ENCODE measurements at regions not wholly inside any gene's neighbourhood (a gene's known extent, or its start where the extent isn't known, plus 50 kb on each side); places are given as distances from the start of the nearest gene placed in this dataset.

DNA sequence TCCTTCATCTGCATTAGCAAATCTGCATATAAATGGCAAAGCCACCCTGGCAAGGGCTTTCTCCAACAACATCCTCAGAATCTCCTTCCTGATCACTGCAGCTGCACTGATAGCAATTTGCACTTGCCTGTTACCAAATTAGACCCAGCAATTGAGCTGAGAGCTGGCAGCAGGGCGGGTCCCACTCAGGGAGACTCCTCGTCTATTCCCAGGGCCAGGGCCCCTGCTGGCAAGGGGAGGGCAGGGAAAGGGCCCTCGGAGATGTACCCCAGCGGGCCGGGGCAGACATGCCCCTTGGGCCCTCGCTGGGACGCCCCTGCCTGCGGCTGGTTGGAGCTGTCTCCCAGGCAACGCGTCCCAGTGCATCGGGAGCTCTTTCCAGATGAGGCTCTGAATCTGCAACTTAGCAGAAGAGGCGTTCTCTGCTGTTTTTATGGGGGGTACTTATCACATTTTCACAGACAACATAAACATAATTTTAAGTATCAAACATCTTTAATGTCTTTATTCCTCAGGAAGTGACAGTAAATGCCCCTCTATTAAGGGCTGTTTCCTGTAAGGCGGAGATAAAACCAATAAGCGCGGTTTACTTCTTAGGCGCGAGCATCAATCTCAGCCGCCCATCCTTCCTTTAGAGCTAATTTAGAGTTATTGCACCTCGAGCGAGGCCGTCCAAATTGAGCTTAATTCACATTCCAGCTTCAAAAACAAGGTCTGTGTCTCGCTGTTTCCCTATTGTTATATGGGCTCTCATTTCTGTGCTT lies 249.0 kb upstream of the PPP2R2D start:
- no peak for DNase-seq (ENCODE audit: low spot score)

DNA sequence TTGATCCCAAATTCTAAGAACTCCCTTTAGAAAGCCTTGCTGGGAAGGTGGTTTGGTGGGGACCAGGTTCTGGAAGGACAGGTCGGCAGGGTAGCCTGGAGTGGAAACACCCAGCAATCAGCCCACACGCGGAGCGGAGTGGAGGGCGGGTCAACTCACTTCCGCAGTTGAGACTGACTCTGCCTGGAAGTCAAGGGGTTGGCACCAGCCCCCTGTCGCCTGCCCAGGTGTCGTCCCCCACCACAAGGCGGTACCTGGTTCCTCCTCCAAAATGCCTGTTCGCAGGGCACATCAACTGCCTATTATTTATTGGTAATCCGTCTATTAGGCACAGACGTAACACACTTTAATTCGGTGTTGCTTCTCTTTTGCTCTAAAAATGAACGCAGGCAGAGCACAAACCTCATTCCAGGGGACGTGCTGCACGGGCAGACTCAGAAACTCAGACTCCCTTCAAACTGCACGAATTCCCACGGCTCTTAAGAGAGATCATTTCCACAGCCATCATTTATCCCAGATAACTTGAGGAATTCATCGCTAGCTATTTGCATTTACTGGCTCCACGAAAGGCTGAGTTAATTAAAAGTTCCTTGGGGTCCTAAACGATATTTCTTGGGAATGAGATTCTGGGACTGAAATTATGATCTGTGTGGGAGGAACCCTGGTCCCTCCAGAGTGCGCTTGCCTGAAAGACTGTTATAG lies 248.2 kb upstream of the PPP2R2D start:
- DNase-seq (ENCODE audit: low spot score), result no peak

DNA sequence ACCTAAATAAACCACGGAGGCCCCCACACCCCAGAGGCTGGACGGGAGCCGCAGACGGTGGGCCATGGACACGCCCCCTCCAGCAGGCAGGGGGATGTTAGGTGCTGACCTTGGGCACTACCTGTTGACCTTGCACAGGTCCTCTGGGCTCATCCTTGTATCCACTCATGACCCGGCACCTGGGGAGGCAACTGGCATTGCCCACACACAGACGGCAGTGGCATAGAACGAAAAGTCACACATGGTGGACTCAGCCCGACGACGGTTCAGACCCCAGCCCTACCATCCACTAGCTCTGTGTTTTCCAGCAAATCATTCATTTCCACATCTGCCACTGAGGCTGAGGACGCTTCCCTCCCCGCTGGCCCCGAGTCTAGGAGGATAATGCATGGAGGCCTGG lies 247.7 kb upstream of the PPP2R2D start:
- DNase-seq (ENCODE audit: low spot score), result no peak

DNA sequence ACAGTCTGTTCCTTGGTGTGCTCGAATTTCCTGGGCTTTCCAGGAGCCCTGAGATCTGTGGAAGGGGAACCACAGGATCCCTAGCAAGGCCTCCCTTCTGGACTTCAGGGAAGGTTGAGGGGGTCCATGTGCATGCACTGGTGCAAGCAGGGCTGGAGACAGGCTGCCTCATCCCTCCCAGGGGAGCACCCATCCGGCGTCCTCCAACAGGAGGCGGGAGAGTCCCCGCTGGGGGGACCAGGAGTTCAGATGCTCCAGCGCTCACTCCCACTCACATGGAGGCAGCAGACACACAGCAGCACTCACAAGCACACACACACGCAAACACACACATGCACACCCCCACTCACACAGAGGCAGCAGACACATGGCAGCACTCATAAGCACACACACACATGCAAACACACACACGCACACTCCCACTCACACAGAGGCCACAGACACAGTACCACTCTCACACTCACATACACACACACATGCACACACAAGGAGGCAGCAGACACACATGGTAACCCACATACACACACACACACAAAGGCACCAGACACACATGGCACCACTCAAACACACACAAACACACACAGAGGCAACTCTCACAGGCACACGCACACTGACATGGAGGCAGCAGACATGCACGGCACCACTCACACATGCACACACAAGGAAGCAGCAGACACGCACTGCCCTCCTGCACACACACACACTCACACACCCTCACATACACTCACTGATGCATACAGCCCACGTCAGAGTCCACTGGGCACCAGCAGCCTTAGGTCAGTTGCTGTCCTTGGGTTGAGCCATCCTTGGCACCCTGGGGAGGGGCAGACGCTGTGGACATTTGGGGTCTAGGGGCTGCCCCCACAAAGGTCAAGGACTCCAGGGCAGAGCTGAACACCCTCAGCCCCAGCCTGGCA lies 247.0 kb upstream of the PPP2R2D start:
- no peak for DNase-seq (ENCODE audit: low spot score)

DNA sequence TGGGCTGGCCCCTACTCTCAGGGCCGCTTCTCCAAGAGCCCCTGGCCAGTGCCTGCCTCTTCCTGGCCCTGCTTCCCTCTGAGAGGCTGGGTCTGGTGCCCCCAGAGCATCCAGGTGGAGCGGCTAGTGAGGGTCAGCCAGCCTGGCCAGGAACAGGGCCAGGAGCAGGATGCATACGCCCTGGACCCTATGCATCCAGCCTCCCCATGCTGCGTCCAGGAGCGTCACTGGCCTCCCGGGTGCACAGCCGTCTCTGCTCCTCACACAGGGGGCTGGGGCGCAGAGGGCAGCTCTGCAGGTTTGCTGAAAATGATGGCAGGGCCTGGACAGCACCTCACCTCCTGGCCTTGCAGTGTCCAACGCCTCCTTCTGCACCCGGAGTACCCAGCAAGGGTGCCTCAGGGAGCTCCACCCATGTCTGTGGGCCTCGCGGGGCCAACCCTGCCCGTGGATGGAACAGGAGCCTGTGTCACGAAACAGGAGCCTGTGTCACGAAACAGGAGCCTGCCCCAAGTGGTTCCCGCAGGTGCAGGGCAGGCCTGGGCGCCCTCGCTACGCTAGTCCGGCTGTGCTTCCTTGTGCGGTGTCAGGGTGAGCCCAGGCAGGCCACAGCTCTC lies 246.2 kb upstream of the PPP2R2D start:
- DNase-seq (ENCODE audit: low spot score), result no peak

DNA sequence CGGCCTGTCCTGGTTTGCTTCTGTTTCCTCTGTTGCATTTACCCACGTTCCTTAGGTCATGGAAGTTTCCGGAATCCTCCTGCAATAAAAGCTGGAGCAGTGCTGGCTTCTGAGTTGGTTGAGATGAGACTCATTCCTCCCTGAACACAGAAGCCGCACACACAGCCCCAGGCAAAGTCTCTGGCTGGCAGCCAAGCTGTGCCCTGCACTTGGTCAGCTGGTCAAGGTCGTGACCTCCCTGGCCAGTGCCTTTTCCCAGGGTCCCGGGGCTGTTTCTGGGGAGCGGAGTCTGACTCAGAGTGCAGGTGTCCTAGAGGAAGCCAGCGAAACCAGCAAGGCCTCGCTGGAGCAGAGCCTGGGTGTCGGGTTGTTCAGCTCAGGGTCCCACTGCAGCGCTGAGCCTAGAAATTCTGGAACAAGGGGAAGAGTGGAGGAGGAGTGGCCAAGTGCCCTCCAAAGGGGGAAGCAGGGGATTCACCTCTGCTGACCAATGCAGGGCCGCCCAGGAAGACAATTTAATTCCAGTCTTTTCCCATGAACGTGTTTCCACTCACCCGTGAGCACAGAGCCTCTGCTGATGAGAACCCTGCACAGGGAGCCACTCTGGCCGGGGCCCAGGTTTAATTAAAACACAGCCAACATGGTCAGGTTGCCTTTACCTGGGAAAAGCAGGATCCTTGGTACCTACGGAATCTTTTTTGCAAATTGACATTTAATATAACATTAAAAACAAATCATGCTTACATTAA lies 245.5 kb upstream of the PPP2R2D start:
- DNase-seq (ENCODE audit: low spot score), result peak; percentile 7

DNA sequence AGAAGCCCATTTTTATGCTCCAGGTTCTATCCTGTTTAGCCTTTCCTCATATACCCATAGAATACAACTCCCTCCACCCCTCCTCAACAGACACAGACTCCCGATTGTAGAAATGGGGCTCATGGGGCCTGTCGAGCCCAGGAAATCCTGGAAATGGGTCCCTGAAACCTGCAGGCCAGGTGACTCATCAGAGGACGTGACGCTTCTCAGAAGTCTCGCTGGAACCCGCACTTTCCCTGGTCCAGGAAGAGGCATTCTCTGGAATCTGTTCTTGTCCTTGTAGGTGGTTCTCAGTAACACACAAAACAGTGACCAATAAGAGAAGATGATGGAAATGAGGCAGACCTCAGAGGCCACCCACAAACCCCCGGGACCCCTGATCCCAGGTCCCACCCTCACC lies 244.8 kb upstream of the PPP2R2D start:
- no peak for DNase-seq (ENCODE audit: low spot score)

DNA sequence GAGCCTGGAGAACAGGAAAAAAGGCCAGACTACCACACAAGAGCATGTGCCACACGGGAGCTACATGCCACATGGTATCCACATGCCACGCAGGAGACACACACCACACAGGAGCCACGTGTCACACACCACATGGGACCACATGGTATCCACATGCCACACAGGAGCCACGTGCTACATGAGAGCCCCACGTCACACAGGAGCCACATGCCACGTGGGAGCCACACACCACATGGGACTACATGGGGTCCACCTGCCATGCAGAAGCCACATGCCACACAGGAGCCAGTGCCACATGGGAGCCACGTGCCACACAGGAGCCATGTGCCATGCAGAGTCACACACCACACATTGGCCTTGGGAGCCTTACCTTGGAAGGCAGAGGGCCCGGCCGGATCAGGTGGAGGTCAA lies 244.4 kb upstream of the PPP2R2D start:
- DNase-seq (ENCODE audit: low spot score), result no peak

DNA sequence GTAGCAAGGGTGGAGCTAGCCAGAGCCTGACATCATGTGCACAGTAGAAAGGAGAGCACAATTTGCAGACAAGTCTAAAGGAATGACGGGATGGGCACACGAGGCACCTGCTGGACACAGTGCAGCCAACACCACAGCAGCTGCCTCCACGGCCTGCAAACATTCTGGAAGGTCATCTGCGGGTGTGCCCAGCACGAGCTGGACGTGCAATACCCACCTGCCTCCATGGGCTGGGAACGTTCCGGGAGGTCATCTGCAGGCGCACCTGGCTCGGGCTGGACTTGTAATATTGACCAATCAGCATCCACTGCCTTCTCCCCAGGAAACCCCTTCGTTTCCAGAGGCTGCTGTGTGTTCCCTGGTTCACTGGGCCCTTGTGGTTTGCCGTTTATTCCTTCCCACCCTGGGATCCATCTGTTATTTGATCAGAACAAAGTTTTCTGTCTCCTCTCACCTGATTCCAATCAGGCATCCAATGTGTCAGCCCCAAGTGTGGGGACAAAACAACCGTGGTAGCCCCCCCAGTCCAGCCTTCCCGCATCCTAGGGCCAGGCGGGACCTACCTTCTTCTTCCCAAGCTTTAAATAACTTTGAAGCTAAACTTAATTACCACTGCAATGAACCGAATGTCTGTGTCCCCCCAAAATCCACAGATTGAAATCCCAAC lies 243.4 kb upstream of the PPP2R2D start:
- no peak for DNase-seq (ENCODE audit: low spot score)

DNA sequence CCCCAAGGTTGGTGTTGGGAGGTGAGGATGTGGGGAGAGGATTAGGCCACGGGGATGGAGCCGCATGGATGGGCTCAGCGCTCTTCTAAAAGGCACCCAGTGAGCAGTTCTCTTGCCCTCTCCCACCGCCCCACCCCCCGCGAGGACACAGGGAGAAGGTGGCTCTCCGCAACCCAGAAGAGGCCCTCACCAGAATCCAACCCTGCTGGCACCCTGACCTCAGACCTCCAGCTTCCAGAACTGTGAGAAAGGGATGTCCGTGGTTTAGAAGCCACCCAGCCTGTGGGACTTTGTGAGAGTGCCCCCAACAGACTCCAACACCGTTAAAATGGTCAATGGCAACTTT lies 242.8 kb upstream of the PPP2R2D start:
- no peak for DNase-seq (ENCODE audit: low spot score)

DNA sequence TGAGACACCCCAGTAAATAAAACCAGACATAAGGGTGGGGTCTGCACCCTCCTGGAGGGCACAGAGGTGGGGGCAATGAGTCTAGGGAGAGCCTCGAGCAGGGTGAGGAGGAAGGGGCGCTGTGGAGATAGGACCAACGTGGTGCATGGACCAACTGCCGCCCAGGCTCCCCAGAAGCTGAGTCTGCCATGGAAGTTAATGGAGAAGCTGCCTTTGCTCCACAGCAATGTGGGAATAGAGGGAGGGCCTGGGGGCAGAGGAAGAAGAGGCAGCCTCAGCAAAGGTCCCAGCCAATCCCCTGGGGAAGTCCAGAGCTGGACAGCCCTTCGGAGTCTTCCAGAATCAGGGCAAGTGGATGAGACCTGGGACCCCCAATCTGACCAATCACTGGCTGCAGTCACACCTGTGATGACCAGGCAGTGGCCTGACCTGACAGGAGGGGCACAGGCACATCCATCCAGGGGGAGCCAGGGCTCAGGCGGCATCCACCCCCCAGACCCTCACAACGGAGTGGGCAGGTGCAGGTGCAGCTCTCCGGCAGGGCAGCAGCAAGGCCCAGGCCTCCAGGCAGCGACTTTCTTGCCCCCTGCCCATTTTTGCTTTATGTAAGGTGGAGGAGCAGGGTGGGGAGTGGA lies 242.2 kb upstream of the PPP2R2D start:
- no peak for DNase-seq (ENCODE audit: low spot score)

DNA sequence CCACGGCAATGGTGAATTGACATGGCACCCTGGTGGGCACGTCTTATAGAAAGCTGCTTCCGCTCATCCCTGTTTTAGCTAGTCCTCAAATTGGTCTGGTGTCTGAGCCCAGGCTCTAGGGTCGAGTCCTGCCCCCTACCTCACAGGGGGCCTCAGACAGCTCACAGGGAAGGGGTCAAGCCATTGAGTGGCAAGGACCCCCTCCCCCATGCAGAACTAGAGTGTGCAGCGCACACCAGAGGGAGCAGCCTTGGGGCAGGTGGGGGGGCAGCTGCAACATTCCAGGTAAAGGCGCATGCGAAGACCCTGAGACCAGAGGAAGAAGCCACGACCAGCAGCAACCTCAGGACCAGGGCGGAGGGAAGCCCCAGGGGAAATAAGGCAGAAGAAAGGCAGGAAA lies 240.4 kb upstream of the PPP2R2D start:
- DNase-seq (ENCODE audit: low spot score), result no peak

DNA sequence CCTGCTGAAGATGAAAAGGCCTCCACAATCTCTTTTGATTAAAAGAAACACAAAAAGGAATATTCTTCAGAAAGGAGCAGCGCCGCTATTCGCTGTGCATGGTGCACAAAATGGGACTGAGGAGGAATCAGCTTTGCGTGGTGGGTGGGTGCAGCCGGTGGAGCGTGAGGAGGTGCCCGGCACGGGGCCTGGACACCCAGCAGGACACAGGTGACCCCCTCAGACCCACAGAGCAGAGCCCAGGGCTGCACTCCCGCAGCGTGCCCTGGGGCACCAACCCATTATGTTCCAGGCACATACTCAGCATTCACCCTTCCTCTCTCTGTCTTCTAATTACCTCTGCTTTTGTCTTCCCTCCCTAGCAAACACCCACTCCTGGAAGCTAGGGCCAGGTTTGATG lies 238.0 kb upstream of the PPP2R2D start:
- DNase-seq (ENCODE audit: low spot score), result no peak

DNA sequence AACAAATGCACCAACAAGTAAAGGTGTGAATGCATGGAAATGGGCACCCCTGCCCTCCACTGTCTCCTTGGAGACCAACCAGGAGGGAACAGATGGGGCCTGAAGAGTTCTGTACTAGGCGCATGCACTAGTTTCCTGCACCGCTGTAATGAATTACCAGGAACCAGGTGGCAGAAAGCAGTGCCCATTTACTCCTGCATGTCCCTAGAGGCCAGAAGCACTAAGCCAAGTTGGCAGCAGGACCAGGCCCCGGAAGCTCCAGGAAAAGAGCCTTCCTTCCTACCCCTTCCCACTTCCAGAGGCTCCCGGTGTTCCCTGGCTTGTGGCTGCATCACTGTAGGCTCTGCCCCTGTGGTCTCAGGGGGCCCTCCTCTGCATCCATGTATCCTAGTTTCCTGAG lies 237.5 kb upstream of the PPP2R2D start:
- DNase-seq (ENCODE audit: low spot score), result no peak

DNA sequence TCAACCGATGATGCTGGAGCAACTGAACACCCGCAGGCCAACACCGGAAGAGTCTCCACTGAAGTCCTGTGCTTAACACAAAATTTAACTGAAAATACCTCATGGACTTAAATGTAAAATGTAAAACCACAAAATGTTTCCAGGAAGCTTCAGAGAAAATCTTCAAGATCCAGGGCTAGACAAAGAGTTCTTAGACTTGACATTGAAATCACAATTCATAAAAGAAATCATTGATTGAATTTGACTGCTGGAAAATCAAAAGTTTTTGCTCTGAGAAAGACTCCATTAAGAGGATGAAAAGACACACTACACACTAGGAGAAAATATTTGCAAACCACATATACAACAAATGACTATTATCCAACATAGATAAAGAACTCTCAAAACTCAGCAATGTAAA lies 234.7 kb upstream of the PPP2R2D start:
- no peak for DNase-seq (ENCODE audit: low spot score)

DNA sequence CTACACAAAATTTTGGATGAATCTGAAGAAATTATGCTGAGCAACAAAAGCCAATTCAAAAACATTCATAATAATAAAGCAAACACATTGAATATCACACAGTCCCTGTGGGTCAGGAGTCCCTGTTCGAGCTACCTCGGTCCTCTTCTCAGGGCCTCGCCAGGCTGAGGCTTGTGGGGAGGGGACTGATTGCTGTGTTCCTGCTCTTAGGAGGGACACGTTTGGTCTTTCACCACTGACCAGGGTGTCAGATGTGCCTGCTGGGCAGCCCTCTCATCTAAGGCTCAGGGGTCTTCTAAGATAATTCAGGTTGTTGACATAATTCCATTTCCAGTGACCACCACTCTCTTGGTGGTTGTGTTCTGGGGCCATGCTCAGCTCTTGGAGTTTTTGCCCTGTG lies 233.8 kb upstream of the PPP2R2D start:
- DNase-seq (ENCODE audit: low spot score), result no peak

DNA sequence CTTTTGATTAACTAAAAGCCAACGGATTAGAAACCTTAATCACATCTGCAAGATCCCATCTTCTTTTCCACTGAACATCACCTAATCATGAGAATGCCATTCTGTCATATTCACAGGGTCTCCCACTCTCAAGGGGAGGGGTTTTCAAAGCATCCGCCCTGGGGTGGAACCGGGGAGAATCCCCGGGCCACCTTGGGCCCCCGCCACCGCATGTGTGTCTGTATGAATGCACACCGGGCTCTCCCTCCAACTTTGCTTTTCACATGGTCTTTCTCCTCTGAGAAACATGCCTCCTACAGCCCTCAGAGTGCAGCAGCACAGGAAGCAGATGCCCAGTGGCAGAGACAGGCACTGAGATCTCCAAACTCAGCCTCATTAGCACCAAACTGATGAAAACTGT lies 233.2 kb upstream of the PPP2R2D start:
- DNase-seq (ENCODE audit: low spot score), result no peak

DNA sequence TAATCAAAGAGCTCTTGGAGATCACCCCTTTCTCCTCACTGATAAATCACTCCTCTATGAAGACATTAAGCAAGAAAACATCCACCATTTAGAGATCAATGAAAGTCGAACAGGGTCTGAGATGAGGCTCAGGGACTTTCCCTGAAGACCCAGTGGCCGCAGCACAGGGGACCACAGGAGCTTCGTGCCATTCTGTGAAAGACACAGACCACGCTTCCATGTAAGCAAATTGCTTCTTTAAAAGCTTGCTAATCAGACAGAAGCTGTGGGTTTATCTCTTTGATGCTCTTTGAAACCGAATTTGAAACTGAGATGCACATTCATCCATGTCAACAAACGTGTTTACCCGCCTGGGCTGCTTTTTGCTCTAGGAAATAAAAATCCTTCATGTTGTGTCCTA lies 231.9 kb upstream of the PPP2R2D start:
- DNase-seq (ENCODE audit: low spot score), result no peak

DNA sequence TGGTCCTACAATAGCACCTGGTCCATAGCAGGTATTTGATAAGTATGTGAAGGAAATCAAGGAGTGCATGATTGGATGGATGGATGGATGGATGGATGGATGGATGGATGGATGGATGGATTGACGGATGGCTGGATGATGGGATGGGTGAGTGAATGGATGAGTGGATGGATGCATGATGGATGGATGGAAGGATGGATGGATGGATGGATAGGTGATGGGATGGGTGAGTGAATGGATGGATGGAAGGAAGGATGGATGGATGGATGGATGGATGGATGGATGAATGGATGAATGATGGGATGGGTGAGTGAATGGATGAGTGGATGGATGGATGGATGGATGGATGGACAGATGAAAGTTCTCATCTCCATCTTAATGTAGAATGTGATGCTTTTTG lies 231.0 kb upstream of the PPP2R2D start:
- no peak for DNase-seq (ENCODE audit: low spot score)

DNA sequence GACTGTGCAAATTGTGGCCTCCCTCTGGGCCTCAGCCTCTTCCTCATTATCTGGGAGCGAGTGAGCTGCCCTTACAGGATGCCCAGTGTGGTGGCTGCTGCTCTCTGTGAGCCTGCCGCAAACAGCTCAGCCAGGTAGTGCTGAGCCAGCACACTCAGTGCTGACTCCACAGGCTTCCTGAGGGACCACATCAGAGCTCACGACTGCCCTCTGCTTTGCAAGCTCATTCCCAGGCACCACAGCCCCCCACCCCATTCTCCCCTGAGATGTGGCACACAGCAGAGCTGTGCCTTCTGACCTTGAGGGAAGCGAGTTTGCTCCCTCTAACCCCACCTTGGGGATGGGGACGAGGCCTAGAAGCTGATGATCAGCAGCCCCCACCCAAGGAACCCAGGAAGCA lies 230.5 kb upstream of the PPP2R2D start:
- no peak for DNase-seq (ENCODE audit: low spot score)

DNA sequence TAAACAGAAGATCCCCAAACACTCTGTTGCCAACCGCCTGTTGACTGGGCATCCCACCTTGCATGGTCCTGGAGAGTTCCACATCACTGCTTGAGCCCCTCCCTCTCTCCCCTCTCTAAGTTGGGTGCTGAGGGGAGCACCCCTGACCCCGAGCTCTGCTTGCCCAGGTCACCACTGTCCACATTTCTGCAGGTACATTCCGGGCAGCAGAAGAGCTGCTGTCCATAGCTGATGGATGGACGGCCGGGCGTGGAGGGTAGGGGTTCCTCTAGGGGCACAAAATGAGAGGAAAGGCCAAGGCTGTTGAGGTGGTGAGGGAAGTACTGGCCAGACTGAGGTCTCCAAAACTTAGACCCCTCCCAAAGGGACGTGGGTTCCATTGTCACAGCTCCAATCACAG lies 227.4 kb upstream of the PPP2R2D start:
- DNase-seq (ENCODE audit: low spot score), result no peak
